ENCODE measurements at regions not wholly inside any gene's neighbourhood (a gene's known extent, or its start where the extent isn't known, plus 50 kb on each side); places are given as distances from the start of the nearest gene placed in this dataset.
"Not testable (repeated sequence)": the region's sequence is repeated elsewhere in the genome, so short reads cannot be mapped to it uniquely, and the experiment has no call there.

GRCh38 chr21:35559128-35559828 is 501.0 kb downstream of the SETD4 start:
- H3K27ac ChIP-seq = no peak overlapping the region
- intact Hi-C loops (cut with DNase I) = no loop called here
- no peaks in the 10 kb centered on the region for H3K9me3 ChIP-seq
- ATAC-seq = no peak
- no peak overlapping the region for H3K4me3 ChIP-seq
- no peak for TF ChIP-seq CTCF (IDR thresholded peaks at IDR 0.05)
- H3K27me3 ChIP-seq = no peaks in the 10 kb centered on the region
- DNase-seq = no peak
- H3K36me3 ChIP-seq = no peaks in the 10 kb centered on the region
- H3K4me1 ChIP-seq = peaks cover 7% of the 10 kb centered on the region

GRCh38 chr21:35556536-35556935 is 503.8 kb downstream of the SETD4 start:
- no peak for TF ChIP-seq CTCF (IDR thresholded peaks at IDR 0.05)
- Histone ChIP-seq H3K9me3 (no peaks in the 10 kb centered on the region), H3K4me3 (no peak overlapping the region), H3K27me3 (no peaks in the 10 kb centered on the region), H3K36me3 (no peaks in the 10 kb centered on the region), H3K27ac (no peak overlapping the region), H3K4me1 (no peaks in the 10 kb centered on the region)
- intact Hi-C loops (cut with DNase I) = no loop called here
- no peak for ATAC-seq
- no peak for DNase-seq

GRCh38 chr21:35552483-35552882 is 503.4 kb upstream of the RUNX1 start:
- ATAC-seq = not testable (repeated sequence)

DNA sequence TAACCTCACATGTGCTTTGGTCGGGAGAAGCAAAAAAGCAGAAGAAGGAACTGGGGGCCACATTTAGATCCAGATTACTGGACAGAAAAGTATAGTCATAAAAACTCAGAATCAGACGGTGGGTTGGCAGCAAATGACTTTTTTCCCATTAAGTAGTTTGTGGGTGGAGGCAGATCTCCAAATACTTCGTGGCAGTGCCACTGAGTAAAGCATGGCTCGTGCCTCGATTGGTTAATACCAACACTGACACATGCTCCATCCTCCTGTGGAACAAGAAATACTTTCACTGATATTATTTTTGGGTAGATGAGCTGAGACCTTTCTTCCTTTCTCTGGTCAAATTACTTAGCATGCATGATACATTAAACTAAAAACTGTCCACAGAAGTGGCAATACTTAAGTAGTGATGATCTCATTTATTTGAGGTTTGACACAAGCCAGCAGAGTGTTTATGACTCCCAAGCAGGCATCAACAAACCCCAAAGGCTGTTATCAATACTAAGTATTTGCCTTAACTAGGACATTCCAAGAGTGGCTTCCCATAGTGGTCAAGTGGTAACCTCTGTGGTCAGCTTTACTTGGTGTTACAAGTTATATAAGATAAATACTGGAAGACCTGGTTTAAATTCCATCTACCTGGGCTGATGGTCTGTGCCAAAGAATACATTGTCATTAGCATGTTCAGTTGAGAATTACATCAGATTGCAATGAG is 500.0 kb upstream of the RUNX1 start:
- DNase-seq (no peak), ATAC-seq (no peak)
- Histone ChIP-seq H3K9me3 (no peaks in the 10 kb centered on the region), H3K27me3 (no peaks in the 10 kb centered on the region), H3K27ac (no peak overlapping the region), H3K36me3 (no peaks in the 10 kb centered on the region), H3K4me3 (no peak overlapping the region), H3K4me1 (no peaks in the 10 kb centered on the region)
- TF ChIP-seq CTCF (IDR thresholded peaks at IDR 0.05) = no peak
- intact Hi-C loops (cut with DNase I) = no loop called here

More at GRCh38 chr21:35552483-35552882, 503.4 kb upstream of the RUNX1 start:
- DNase-seq; intact Hi-C loops (cut with DNase I); H3K36me3 ChIP-seq; H3K27ac ChIP-seq; H3K27me3 ChIP-seq; H3K9me3 ChIP-seq; H3K4me1 ChIP-seq; H3K4me3 ChIP-seq: not testable (repeated sequence)

DNA sequence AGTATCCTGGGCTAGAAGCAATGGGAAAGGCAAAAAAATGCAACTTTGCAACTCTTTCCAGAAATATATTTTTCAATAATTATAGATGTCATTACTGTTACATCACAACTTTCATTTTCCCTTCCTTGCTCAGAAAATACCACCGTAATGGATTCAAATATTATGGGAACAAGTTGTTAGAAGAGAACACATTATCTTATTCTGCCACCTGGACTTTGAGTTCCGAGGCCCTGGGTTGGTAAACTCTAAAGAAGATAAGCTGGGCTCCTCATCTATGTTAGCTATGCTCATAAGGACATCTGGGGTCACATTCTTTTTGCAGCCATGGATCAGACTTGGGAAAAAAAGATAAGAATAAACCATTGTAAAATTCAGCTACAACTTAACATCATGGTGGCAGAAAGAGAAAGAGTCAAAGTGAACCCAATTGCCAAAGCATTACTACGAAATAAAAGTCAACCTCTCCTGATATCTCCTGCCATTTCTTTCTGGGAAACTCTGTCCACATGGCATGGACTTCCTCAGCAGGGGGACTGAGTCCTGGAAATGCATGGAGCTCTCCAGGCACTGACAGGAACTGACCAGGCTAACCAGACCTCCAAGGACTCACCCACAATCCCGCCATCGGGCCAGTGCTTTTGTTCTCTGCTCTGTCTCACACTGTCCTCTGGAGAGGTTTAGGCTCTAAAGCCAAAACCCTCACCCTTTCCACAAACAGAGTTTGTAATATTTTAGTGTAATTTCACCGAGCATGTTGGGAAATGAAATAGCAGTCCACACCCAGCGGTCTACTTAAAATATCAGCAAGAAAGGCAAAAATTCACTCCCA is 499.1 kb upstream of the RUNX1 start:
- no peak for DNase-seq

More for the DNA sequence above, 499.1 kb upstream of the RUNX1 start:
- no peak for TF ChIP-seq CTCF (IDR thresholded peaks at IDR 0.05)
- ATAC-seq = no peak
- H3K36me3 ChIP-seq = no peaks in the 10 kb centered on the region
- H3K9me3 ChIP-seq = no peaks in the 10 kb centered on the region
- no peaks in the 10 kb centered on the region for H3K27me3 ChIP-seq
- intact Hi-C loops (cut with DNase I) = no loop called here
- no peak overlapping the region for H3K4me3 ChIP-seq
- no peak overlapping the region for H3K27ac ChIP-seq
- H3K4me1 ChIP-seq = no peaks in the 10 kb centered on the region

All from upper lobe of right lung (tissue), 1 donor.